Stimulated activated CD4-positive, alpha-beta T cell treated with anti-CD3 and anti-CD28 coated beads, Interleukin-1b, Interleukin-23, amount 100 ng/mL, for 48 hours (primary cell): ENCODE measurements at regions not wholly inside any gene's neighbourhood (a gene's known extent, or its start where the extent isn't known, plus 50 kb on each side); places are given as distances from the start of the nearest gene placed in this dataset.
"Not testable (repeated sequence)": the region's sequence is repeated elsewhere in the genome, so short reads cannot be mapped to it uniquely, and the experiment has no call there.

ENCODE experiments used
- DNase-seq: peaks from one replicate; pipeline ENCODE4 v3.0.0-alpha.2; 2020

DNA sequence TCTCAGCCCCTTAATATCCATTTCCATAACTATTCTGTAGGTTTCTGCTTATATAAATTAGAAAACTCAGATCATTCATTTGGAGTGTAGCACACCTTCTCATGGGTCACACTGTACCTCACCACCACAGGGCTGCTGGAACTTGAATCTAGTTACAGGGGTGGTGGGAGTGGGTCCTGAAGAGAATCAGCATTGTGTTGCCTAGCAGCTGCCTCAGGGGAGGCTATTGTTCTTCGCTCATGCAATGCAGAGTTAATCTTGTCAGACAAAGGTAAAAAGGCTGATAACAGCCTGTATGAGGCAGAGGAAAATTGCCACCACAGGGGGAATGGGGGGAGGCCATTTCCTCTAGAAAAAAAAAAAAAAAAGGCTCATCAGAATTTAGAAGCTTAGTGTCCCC, 496.0 kb upstream of the ADGRB3 start:
- DNase-seq, result no peak

DNA sequence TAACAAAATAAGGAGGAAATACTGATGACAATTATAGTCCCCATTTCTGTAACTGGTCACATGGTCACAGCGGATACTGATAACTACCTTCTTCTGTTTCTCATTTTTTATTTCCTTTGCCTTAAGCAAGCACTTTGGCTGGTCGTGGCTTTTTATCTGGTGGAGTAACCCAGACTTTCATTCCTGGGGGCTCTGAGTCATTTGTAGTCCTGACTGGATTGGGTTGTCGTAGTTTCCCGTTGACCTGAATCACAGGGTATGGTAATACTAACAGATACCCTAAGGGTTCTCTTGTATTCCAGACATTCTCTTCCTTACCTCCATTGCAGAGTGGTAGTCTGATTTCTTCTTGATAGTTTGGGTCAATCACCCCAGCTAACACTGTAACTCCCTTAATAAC, 500.3 kb upstream of the ADGRB3 start:
- DNase-seq, result no peak

DNA sequence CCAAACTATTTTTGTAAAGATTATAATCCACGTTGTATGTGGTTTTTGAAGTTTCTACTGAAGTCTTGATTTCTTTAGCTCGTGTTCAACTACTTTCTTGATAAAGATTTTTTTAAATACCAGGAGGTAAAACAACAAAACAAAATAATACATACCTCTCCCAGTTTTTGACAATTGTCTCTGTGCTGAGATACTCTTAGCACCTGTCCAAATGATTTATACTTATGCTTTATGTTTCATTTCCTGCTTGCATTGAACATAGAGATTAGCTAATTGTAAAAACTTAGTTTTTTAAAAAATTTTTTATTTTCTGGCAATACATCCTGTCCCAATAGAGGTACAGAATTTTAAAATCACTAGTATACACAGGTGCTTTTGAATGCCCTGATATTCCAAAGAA, 506.9 kb upstream of the ADGRB3 start:
- DNase-seq, result no peak

DNA sequence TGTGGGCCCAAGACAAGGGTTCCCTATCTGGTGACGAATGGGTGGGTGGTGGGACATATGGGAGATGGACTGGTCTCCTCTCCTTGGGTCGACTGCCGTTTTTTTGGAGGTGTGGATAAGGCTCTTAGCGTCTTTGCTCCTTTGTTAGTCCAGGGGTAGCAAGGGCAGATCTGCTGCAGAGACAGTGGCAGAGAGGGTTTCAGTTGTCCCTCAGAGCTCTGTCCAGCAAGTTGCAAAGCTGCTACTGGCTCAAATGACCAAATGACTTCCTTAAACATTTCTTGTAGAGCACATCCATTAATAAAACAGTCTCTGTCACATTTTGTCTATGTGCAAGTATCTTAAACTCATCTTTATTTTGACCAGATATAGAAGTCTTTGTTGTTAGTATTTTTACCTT, 508.0 kb upstream of the ADGRB3 start:
- DNase-seq, result no peak

DNA sequence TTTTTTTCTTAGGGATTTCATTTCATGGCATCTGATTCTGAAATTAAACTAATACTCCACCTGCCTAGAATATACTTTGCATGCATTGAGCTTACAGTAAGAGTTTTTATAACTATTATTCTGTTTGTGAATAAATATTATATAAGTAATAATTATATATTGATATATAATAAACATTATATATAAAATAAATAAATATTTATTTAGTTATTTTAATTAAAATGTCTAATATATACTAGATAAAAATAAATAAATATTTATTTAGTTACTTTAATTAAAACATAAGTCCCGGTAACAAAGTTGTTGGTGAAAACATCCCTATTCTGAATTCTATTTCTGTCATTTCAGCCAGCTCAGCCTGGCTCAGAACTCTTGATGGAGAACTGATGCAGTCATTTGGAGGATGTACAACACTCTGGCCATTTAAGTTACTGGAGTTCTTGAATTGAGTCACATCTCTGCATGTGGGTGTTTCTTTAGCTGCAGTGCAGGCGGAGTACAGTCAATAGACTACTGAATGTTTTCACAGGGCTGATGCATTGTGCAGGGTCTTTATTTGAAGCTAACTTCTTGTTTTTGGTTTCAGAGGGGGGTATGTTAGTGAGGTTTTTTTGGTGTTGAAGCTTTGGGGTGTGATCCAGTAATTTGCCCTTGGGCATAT, 508.9 kb upstream of the ADGRB3 start:
- no peak for DNase-seq

- not testable (repeated sequence) for DNase-seq
These were observed 512.1 kb upstream of the ADGRB3 start for GRCh38 chr6:68122975-68123374.

DNA sequence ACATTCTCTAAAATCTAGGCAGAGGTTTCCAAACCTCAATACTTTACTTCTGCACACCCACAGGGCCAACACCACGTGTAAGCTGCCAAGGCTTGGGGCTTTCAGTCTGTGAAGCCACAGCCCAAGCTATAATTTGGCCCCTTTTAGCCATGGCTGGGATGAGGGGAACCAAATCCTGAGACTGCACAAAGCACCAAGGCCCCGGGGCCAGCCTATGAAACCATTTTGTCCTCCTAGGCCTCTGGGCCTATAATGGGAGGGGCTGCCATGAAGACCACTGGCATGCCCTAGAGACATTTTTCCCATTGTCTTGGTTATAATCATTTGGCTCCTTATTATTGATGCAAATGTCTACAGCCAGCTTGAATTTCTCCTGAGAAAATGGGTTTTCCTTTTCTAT, 513.0 kb upstream of the ADGRB3 start:
- no peak for DNase-seq

- DNase-seq, result not testable (repeated sequence)
These were observed 514.1 kb upstream of the ADGRB3 start for GRCh38 chr6:68120954-68121353.

DNA sequence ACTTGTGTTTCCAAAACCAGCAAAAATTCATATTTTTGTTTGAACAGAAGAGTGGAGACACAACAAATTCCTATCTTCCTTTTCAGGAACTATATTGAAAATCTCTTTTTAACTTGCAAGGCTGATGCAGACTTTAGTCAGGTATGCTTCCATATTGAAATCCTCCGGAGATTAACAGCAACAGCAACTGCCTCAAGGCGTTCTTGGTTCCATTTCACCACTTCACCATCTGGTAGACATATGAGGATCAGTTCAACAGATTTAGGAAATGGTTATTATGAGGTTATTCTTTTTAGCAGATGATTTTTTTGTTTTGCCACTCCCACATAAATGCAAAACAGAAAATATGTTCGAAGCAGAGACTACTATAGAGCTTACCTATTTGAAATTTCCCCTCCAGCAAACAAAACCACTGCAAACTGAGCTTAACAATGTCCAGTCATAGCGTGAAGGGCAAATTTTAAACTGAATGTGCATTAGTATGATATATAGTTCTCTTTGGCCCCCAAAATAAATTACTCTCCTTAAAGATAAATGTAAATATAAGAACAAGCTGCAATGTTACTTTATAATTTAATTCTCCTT, 520.5 kb upstream of the ADGRB3 start:
- DNase-seq, result no peak

DNA sequence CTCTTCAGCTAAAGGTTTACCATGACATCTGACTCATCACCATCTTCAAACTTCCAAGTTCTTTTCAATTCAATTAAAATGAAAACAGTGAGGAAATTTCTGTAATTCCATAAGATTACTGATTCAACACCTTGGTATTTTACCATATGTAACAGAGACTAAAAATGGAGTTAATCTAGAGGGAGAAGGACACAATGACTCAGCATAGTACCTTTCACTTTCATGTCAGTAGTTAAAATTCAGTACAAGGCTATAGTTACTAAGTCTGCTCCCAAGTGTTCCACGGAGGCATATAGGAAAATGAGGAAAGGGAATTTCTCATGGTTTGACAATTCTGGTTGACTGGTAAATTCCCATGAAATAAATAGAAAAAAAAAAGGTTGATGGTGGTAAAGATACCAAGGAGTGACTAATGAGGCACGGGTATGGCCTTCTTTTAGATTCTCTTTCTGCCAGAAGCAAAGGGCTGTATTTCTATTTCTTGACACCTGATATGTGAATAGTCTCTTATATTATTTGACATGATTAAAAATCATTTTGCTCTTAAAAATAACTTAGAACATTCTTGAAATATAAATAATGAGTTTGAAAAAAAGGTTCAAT, 526.7 kb upstream of the ADGRB3 start:
- no peak for DNase-seq

DNA sequence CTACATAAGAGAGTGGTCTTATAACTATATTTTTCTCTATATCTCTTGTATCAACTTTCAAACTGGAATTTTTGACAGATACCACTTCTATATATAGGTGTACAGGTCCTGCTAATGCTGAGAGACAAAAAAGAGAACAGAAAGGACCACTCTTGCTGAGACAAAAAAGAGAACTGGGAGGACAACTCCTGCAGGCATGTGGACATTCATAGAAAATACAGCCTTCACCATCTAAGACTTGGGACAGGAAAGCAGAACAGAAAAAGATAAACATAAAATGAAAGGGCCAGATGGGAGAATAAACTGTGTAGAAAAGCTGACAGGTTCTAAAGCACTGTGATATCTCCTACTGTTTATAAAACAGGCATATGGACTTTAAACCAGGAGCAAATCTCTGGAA, 541.0 kb upstream of the ADGRB3 start:
- no peak for DNase-seq

DNA sequence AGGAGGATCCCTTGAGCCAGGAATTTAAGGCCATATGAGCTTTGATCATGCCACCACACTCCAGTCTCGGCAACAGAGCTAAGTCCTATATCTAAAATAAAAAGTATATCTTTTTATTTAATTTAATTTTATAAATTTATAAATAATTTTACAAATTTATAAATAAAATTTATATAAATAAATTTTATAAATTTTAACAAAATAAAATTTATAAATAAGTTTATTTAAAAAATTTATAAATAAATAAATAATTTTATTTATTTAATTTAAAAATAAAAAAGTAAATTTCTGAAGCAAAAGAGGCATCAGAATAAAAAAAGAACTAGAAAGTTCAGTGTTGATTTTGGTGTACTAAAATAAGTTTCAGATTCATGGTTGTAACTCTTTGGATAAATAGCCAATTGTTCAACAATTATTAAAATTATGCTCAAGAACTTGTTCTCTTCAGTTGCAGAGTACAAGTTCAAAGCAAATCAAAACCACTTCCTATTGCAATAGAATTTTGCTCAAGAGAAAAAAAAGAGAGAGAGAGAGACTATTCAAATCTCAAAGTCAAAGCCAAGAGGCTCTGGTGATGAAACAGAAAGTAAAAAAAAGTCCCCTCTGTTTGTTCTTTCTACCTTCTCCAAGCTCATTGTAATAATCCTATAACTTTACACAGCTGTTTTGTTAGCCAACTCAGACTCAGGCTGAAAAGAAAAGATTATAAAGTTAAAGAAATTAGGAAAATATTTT, 547.5 kb upstream of the ADGRB3 start:
- DNase-seq, result no peak

GRCh38 chr6:68086199-68086598, 548.9 kb upstream of the ADGRB3 start:
- DNase-seq, result no peak

- DNase-seq, result not testable (repeated sequence)
These were observed 549.5 kb upstream of the ADGRB3 start for GRCh38 chr6:68085599-68085998.

DNA sequence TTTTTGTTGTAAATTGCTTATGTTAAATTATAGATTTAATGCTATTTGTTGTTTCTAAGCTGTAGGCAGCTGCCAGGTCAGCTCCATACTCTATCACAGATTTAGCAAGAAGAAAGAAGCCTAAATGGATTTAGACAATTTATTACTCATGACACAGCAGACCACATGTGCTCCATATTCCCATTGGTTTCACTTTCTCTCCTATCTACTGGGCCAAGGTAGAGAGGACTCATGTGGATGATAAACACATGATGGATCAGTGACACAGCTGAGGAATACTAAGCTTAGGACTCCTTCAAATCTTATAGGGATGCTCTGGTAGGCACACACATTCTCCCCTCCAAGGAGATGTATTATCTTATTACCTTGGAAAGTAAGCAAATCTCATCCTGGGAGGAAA, 553.0 kb upstream of the ADGRB3 start:
- DNase-seq, result no peak

- no peak for DNase-seq
These were observed 555.0 kb upstream of the ADGRB3 start for GRCh38 chr6:68080074-68080473.

GRCh38 chr6:68077661-68078060, 557.4 kb upstream of the ADGRB3 start:
- DNase-seq, result no peak

DNA sequence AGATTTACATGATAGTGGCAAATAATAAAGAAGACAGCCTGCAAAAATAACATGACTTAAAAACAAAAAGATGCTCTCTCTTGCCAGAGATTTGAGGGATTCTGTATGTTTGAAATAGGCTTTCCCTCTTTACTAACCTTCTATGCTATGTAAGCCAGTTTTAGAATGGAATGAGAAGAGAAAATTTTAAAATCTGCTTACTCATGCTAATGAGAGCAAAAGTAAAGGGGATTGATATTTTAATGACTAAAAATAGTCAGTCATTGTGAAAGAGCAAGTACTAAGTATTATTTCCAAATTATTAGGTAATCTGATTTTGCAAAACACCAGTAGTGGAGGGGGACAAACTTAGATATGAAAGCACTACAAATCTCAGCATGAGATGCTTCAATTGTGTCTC, 563.3 kb upstream of the ADGRB3 start:
- no peak for DNase-seq

DNA sequence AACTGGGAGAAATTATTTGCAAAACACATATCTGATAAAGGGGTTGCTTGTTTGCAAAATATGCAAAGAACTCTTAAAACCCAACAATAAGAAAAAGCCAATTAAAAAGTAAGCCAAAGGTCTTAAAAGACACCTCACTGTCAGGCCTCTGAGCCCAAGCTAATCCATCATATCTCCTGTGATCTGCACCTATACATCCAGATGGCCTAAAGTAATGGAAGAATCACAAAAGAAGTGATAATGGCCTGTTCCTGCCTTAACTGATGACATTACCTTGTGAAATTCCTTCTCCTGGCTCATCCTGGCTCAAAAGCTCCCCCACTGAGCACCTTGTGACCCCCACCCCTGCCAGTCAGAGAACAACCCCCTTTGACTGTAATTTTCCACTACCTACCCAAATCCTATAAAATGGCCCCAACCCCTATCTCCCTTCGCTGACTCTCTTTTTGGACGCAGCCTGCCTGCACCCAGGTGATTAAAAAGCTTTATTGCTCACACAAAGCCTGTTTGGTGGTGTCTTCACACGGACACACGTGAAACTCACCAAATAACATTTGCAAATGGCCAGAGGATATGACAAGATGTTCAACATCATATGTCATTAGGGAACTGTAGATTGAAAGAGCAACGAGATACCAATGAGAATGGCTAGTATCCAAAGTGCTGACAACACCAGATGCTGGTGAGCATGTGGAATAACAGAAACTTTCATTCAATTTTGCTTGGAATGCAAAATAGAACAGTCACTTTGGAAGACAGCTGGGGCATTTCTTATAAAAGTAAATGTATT, 565.0 kb upstream of the ADGRB3 start:
- no peak for DNase-seq

DNA sequence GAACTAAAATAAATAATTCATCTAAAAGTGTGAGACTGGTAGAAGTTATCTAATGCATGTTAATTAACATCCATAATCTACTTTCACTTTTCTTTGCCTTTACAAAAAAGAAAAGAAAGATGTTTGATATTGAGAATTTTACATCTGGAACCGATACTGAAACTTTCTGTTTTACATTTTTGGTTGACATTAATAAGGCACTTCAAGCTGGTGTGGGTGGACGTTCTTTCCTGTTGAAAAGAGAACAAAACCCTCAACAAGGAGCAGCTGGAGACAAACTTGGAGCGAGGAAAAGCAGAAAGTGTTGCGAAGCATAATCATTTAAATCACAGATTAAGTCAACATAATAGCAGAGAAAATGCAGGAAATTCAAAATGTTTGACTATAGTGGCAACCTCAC, 575.2 kb upstream of the ADGRB3 start:
- DNase-seq, result no peak

- DNase-seq, result no peak
These were observed 575.8 kb upstream of the ADGRB3 start for GRCh38 chr6:68059261-68059660.

- DNase-seq, result not testable (repeated sequence)
These were observed 578.5 kb upstream of the ADGRB3 start for GRCh38 chr6:68056596-68056995.

GRCh38 chr6:68054756-68055155, 580.3 kb upstream of the ADGRB3 start:
- no peak for DNase-seq
